IMR-90 (cell line): ENCODE measurements at regions not wholly inside any gene's neighbourhood (a gene's known extent, or its start where the extent isn't known, plus 50 kb on each side); places are given as distances from the start of the nearest gene placed in this dataset.

Experiments
- ATAC-seq: fragments of 200-7000 bp; cut with Tn5 transposase; 2 replicates; pipeline ENCODE4 v1.9.1; 2020; ENCODE audit warnings: low read depth, mild to moderate bottlenecking, moderate library complexity
- BruUV-seq: library from RNA; stranded (reverse); fragments of 400-500 nt; replicated peaks from 2 replicates; lab custom pipeline; 2021; lab: Mats Ljungman, UMichigan
- CTCF ChIA-PET: fragments of 300-600 bp; formaldehyde crosslinking; extraction: SDS; loops from one replicate; lab custom pipeline; 2021; ENCODE audit warnings: antibody characterized with exemption; lab: Yijun Ruan, JAX
- POLR2A ChIA-PET: fragments of 300-600 bp; sonication (Branson Sonifier 250); formaldehyde crosslinking; loops from one replicate; lab custom pipeline; 2022; ENCODE audit warnings: antibody characterized with exemption; ENCODE audit not compliant: unreplicated experiment; lab: Charles Lee
- DNase-seq: peaks from one replicate; pipeline ENCODE4 v3.0.0; 2013
- H2AFZ ChIP-seq: replicated peaks from 2 replicates; pipeline ENCODE3; 2013; ENCODE audit warnings: low read length, mild to moderate bottlenecking; ENCODE audit not compliant: poor library complexity
- H2AK5ac ChIP-seq: 2 replicates; pipeline ENCODE4 v1.6.1; 2013; ENCODE audit warnings: low read depth, low read length, inconsistent platforms
- H2AK9ac ChIP-seq: replicated peaks from 2 replicates; pipeline ENCODE3; 2013; ENCODE audit warnings: mild to moderate bottlenecking, low read depth, low read length, moderate library complexity; ENCODE audit not compliant: poor library complexity
- H2BK120ac ChIP-seq: 2 replicates; pipeline ENCODE4 v1.6.1; 2013; ENCODE audit warnings: low read depth, low read length, inconsistent platforms
- H2BK15ac ChIP-seq: 3 replicates; pipeline ENCODE4 v1.6.1; 2013; ENCODE audit warnings: low read depth, low read length, inconsistent platforms
- H2BK20ac ChIP-seq: 2 replicates; pipeline ENCODE4 v1.6.1; 2013; ENCODE audit warnings: low read depth, mild to moderate bottlenecking, inconsistent platforms, low read length, moderate library complexity
- H2BK5ac ChIP-seq: 2 replicates; pipeline ENCODE4 v1.6.1; 2013; ENCODE audit warnings: mild to moderate bottlenecking, low read depth, low read length, inconsistent platforms; ENCODE audit not compliant: poor library complexity, severe bottlenecking
- H3K14ac ChIP-seq: replicated peaks from 2 replicates; pipeline ENCODE4 v1.6.1; 2013; ENCODE audit warnings: low read depth, low read length, inconsistent platforms
- H3K18ac ChIP-seq: 2 replicates; pipeline ENCODE4 v1.6.1; 2013; ENCODE audit warnings: low read depth, low read length, control low read depth
- H3K23ac ChIP-seq: 2 replicates; pipeline ENCODE4 v1.6.1; 2013; ENCODE audit warnings: low read depth, low read length, inconsistent platforms
- H3K27ac ChIP-seq: 2 replicates; pipeline ENCODE4 v1.5.1; 2013; ENCODE audit warnings: mild to moderate bottlenecking, control low read depth, low read length; ENCODE audit not compliant: insufficient read depth
- H3K27me3 ChIP-seq: 2 replicates; pipeline ENCODE4 v1.6.1; 2013; ENCODE audit warnings: low read length; ENCODE audit not compliant: control insufficient read depth, insufficient read depth
- H3K36me3 ChIP-seq: 2 replicates; pipeline ENCODE4 v1.6.1; 2013; ENCODE audit warnings: low read length, mixed read lengths; ENCODE audit not compliant: control insufficient read depth, insufficient read depth
- H3K4ac ChIP-seq: 2 replicates; pipeline ENCODE4 v1.6.1; 2013; ENCODE audit warnings: low read depth, low read length, inconsistent platforms
- H3K4me1 ChIP-seq: 2 replicates; pipeline ENCODE4 v1.6.1; 2013; ENCODE audit warnings: low read length, mixed read lengths; ENCODE audit not compliant: control insufficient read depth, insufficient read depth
- H3K4me2 ChIP-seq: 2 replicates; pipeline ENCODE4 v1.6.1; 2013; ENCODE audit warnings: low read depth, mild to moderate bottlenecking, control low read depth, low read length, moderate library complexity
- H3K4me3 ChIP-seq: 2 replicates; pipeline ENCODE4 v1.5.1; 2013; ENCODE audit warnings: low read depth, mild to moderate bottlenecking, control low read depth, low read length, moderate library complexity; ENCODE audit not compliant: insufficient read depth
- H3K56ac ChIP-seq: 2 replicates; pipeline ENCODE4 v1.6.1; 2013; ENCODE audit warnings: low read length, inconsistent platforms; ENCODE audit not compliant: insufficient read depth; ENCODE audit errors: extremely low read depth
- H3K79me1 ChIP-seq, 2 experiments: 2 replicates each; pipeline ENCODE4 v1.6.1; 2013; ENCODE audit warnings: low read length in 2 of 2, inconsistent platforms in 1 of 2, low read depth in 1 of 2
- H3K9ac ChIP-seq: 2 replicates; pipeline ENCODE4 v1.6.1; 2013; ENCODE audit warnings: low read depth, low read length, control low read depth
- H3K9me1 ChIP-seq: 2 replicates; pipeline ENCODE4 v1.6.1; 2013; ENCODE audit warnings: low read length, inconsistent platforms; ENCODE audit not compliant: insufficient read depth
- H3K9me3 ChIP-seq: 2 replicates; pipeline ENCODE4 v1.6.1; 2013; ENCODE audit warnings: low read length; ENCODE audit not compliant: control insufficient read depth, insufficient read depth
- H4K20me1 ChIP-seq: 2 replicates; pipeline ENCODE4 v1.6.1; 2013; ENCODE audit warnings: low read length, inconsistent platforms; ENCODE audit not compliant: insufficient read depth
- H4K5ac ChIP-seq: 2 replicates; pipeline ENCODE4 v1.6.1; 2013; ENCODE audit warnings: mild to moderate bottlenecking, low read depth, low read length, control low read depth
- H4K8ac ChIP-seq, 2 experiments: 2 replicates each; pipeline ENCODE4 v1.6.1; 2013; ENCODE audit warnings: low read depth in 2 of 2, low read length in 2 of 2, control low read depth in 1 of 2, inconsistent platforms in 1 of 2
- H4K91ac ChIP-seq: 2 replicates; pipeline ENCODE4 v1.6.1; 2013; ENCODE audit warnings: low read depth, low read length, inconsistent platforms; ENCODE audit not compliant: insufficient read depth
- BHLHE40 ChIP-seq: fragments of 150-350 bp; IDR thresholded peaks from 2 replicates; pipeline ENCODE4 v1.6.1; 2016; ENCODE audit warnings: mild to moderate bottlenecking, low read depth, low read length
- CEBPB ChIP-seq: IDR thresholded peaks from 2 replicates; pipeline ENCODE4 v1.6.1; 2012; ENCODE audit warnings: low read depth, low read length, improper control_type of control experiment
- CHD1 ChIP-seq: IDR thresholded peaks from 2 replicates; pipeline ENCODE4 v1.6.1; 2012; ENCODE audit warnings: low read depth, low read length, improper control_type of control experiment
- CTCF ChIP-seq: conservative IDR thresholded peaks from 2 replicates; pipeline ENCODE4 v1.5.1; 2012; ENCODE audit warnings: mild to moderate bottlenecking, low read depth, low read length, improper control_type of control experiment
- MAFK ChIP-seq: IDR thresholded peaks from 2 replicates; pipeline ENCODE4 v1.6.1; 2012; ENCODE audit warnings: low read depth, low read length, improper control_type of control experiment
- MAZ ChIP-seq: IDR thresholded peaks from 2 replicates; pipeline ENCODE4 v1.6.1; 2012; ENCODE audit warnings: low read depth, mild to moderate bottlenecking, low read length, improper control_type of control experiment, moderate library complexity, borderline replicate concordance
- MXI1 ChIP-seq: IDR thresholded peaks from 2 replicates; pipeline ENCODE4 v1.6.1; 2012; ENCODE audit warnings: low read depth, mild to moderate bottlenecking, low read length, moderate library complexity, borderline replicate concordance
- NFE2L2 ChIP-seq: fragments of 150-350 bp; IDR thresholded peaks from 2 replicates; pipeline ENCODE4 v1.6.1; 2016; ENCODE audit warnings: low read depth, mild to moderate bottlenecking, low read length
- POLR2A ChIP-seq: IDR thresholded peaks from 2 replicates; pipeline ENCODE4 v1.6.1; 2012; ENCODE audit warnings: mild to moderate bottlenecking, low read depth, low read length
- RAD21 ChIP-seq: IDR thresholded peaks from 2 replicates; pipeline ENCODE4 v1.6.1; 2012; ENCODE audit warnings: low read length, improper control_type of control experiment
- RCOR1 ChIP-seq: IDR thresholded peaks from 2 replicates; pipeline ENCODE4 v1.6.1; 2012; ENCODE audit warnings: mild to moderate bottlenecking, low read length, improper control_type of control experiment; ENCODE audit not compliant: insufficient replicate concordance
- RFX5 ChIP-seq: IDR thresholded peaks from 2 replicates; pipeline ENCODE4 v1.8.0; 2012; ENCODE audit warnings: low read depth, mild to moderate bottlenecking, low read length, moderate library complexity
- SMC3 ChIP-seq: fragments of 150-350 bp; IDR thresholded peaks from 2 replicates; pipeline ENCODE4 v1.6.1; 2016; ENCODE audit warnings: low read depth, mild to moderate bottlenecking, antibody characterized with exemption, low read length, moderate library complexity
- USF2 ChIP-seq: fragments of 150-350 bp; IDR thresholded peaks from 2 replicates; pipeline ENCODE4 v1.6.1; 2017; ENCODE audit warnings: mild to moderate bottlenecking, antibody characterized with exemption, low read length, low read depth
- WGBS, 2 experiments: methylation state at CpG; one replicate each; pipeline versions ENCODE4 v1.1.5 to v1.1.7; 2013; ENCODE audit warnings: missing lambda C conversion rate in 2 of 2; ENCODE audit not compliant: insufficient read length in 1 of 2; ENCODE audit errors: extremely low coverage in 2 of 2; 5-methylcytosine and 5-hydroxymethylcytosine counted together
- dilution Hi-C: fragments of 300-500 bp; cut with HindIII; formaldehyde crosslinking; loops from one replicate; pipeline ENCODE4 v1.14.3; 2018; ENCODE audit warnings: low sequenced_read_pairs; ENCODE audit not compliant: unreplicated experiment
- in situ Hi-C: fragments of 300-500 bp; cut with MboI; formaldehyde crosslinking; loops from 3 replicates; pipeline ENCODE4 v1.14.3; 2019; ENCODE audit warnings: low sequenced_read_pairs, inconsistent platforms, mixed read lengths
- intact Hi-C: fragments of 100-400 bp; cut with micrococcal nuclease; formaldehyde crosslinking; loops from 2 replicates; pipeline ENCODE4 v1.10.0; 2022
- TF ChIP-seq, protein P1 (sequence below): fragments of 150-350 bp; IDR thresholded peaks from 2 replicates; pipeline ENCODE4 v1.6.1; 2016; ENCODE audit warnings: low read depth, mild to moderate bottlenecking, low read length, moderate library complexity, borderline replicate concordance

GRCh38 chr20:17003170-17003870 lies 223.5 kb upstream of the PCSK2 start:
- dilution Hi-C loops: no loop called here
- Histone ChIP-seq H2BK5ac (no peak overlapping the region), H3K23ac (no peak overlapping the region), H3K9ac (no peak overlapping the region), H2AK5ac (no peak overlapping the region), H3K14ac (no peak overlapping the region), H3K4me2 (no peak overlapping the region), H3K4ac (no peak overlapping the region), H2BK120ac (no peak overlapping the region), H4K5ac (no peak overlapping the region), H3K56ac (no peak overlapping the region), H3K4me3 (no peak overlapping the region), H4K20me1 (no peaks in the 10 kb centered on the region), H2AK9ac (no peak overlapping the region), H2BK20ac (no peak overlapping the region), H3K27me3 (peaks cover 5% of the 10 kb centered on the region), H3K4me1 (no peaks in the 10 kb centered on the region), H3K18ac (no peak overlapping the region), H3K36me3 (no peaks in the 10 kb centered on the region), H2AFZ (no peak overlapping the region), H3K9me3 (no peaks in the 10 kb centered on the region), H4K91ac (no peak overlapping the region), H3K9me1 (no peaks in the 10 kb centered on the region), H4K8ac (no peak overlapping the region), H3K79me1 (no peaks in the 10 kb centered on the region), H3K27ac (no peak overlapping the region), H2BK15ac (no peak overlapping the region)
- DNase-seq (no peak), ATAC-seq (no peak)
- 79% methylated on average over 3 of the region's 7 CpGs; no CpG with 5 or more reads in 1 of the 2 experiments for WGBS, 2 experiments
- intact Hi-C loops: no loop called here
- CTCF ChIA-PET: interaction anchor here (0.6 to 0.7 kb wide), 2 partner anchors 587 to 1495 kb away, joined by 4 to 10 read pairs; no protein-coding TSS in a partner anchor
- POLR2A ChIA-PET: no interaction called here
- no TSS peak for BruUV-seq
- in situ Hi-C loops: no loop called here
- TF ChIP-seq POLR2A: no peak
- no peak for TF ChIP-seq BHLHE40
- TF ChIP-seq MXI1: no peak
- no peak for TF ChIP-seq RAD21
- TF ChIP-seq CHD1: no peak
- no peak for TF ChIP-seq USF2
- TF ChIP-seq RFX5: no peak
- no peak for TF ChIP-seq NFE2L2
- TF ChIP-seq RCOR1: no peak
- TF ChIP-seq MAZ: no peak
- TF ChIP-seq, protein P1, sequence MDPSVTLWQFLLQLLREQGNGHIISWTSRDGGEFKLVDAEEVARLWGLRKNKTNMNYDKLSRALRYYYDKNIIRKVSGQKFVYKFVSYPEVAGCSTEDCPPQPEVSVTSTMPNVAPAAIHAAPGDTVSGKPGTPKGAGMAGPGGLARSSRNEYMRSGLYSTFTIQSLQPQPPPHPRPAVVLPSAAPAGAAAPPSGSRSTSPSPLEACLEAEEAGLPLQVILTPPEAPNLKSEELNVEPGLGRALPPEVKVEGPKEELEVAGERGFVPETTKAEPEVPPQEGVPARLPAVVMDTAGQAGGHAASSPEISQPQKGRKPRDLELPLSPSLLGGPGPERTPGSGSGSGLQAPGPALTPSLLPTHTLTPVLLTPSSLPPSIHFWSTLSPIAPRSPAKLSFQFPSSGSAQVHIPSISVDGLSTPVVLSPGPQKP: no peak
- no peak for TF ChIP-seq CEBPB
- TF ChIP-seq CTCF: no peak
- no peak for TF ChIP-seq SMC3
- no peak for TF ChIP-seq MAFK
